ENCODE measurements at regions not wholly inside any gene's neighbourhood (a gene's known extent, or its start where the extent isn't known, plus 50 kb on each side); places are given as distances from the start of the nearest gene placed in this dataset.

DNA sequence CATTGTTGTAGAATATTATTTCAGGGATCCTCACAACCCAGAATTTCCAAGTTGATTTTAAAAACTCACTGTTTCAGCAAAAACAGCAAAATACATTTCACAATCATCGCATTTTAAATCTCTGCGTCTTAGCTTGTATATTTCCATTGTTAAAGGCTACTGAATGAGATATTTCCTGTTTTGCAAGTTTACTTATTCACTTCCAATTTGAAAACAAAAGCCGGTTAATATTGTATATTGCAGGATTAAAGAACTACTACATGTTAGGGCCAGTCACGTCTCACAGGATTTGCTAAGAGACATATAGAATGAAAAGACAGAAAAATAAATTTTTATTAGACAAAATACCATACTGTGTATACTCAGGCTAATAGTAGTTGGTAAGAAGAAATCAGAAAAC, 395.9 kb upstream of the CDH9 start:
- DNase-seq, result no peak
- ChIA-PET POLR2A (no interaction called here), CTCF (no interaction called here)
- no peaks in the 10 kb centered on the region for H3K27me3 Mint-ChIP-seq
- no peaks in the 10 kb centered on the region for H3K4me1 Mint-ChIP-seq
- no peak for ATAC-seq
- intact Hi-C loops (cut with DNase I, micrococcal nuclease), result no loop called here
- no peak overlapping the region for H3K4me3 Mint-ChIP-seq
- no peaks in the 10 kb centered on the region for H3K36me3 Mint-ChIP-seq (ENCODE audit: low read depth)
- H3K9me3 Mint-ChIP-seq (ENCODE audit: low read depth), result peaks cover 25% of the 10 kb centered on the region
- H3K27ac Mint-ChIP-seq, result no peak overlapping the region

- Mint-ChIP-seq H3K4me3 (no peak overlapping the region), H3K9me3 (ENCODE audit: low read depth) (peaks cover 5% of the 10 kb centered on the region), H3K36me3 (ENCODE audit: low read depth) (no peaks in the 10 kb centered on the region), H3K27ac (no peak overlapping the region), H3K27me3 (no peaks in the 10 kb centered on the region), H3K4me1 (no peaks in the 10 kb centered on the region)
- intact Hi-C loops (cut with DNase I, micrococcal nuclease), result no loop called here
- no peak for DNase-seq
- CTCF ChIA-PET, result no interaction called here
- no peak for ATAC-seq
- POLR2A ChIA-PET, result no interaction called here
Measured at GRCh38 chr5:27414099-27414498, 375.7 kb upstream of the CDH9 start.

DNA sequence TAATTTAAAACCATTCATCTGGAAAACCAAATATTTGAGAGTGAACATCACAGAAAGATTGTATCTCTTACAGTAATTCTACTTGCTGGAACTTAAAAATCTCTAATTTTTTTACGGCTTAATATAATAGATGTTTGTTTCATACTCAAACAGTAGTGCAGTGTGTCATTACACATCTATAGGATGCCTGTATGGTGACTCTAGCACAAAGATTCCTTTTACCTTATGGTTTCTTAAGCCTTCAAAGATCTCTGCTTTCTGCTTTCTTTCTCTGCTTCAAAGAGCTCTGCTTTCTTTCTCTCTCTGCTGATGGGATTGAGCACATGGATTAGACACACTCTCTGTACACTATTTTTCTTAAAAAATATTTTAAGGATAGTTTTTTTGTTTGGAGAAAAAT, 374.0 kb upstream of the CDH9 start:
- no peaks in the 10 kb centered on the region for H3K4me1 Mint-ChIP-seq
- ATAC-seq (no peak), DNase-seq (no peak)
- intact Hi-C loops (cut with DNase I, micrococcal nuclease), result no loop called here
- H3K36me3 Mint-ChIP-seq (ENCODE audit: low read depth), result no peaks in the 10 kb centered on the region
- H3K27ac Mint-ChIP-seq, result no peak overlapping the region
- H3K9me3 Mint-ChIP-seq (ENCODE audit: low read depth), result peaks cover 5% of the 10 kb centered on the region
- CTCF ChIA-PET, result no interaction called here
- POLR2A ChIA-PET, result no interaction called here
- no peaks in the 10 kb centered on the region for H3K27me3 Mint-ChIP-seq
- no peak overlapping the region for H3K4me3 Mint-ChIP-seq

GRCh38 chr5:27406020-27406419, 367.6 kb upstream of the CDH9 start:
- intact Hi-C loops (cut with DNase I, micrococcal nuclease), result no loop called here
- DNase-seq, result no peak
- POLR2A ChIA-PET, result no interaction called here
- no peaks in the 10 kb centered on the region for H3K27me3 Mint-ChIP-seq
- CTCF ChIA-PET, result no interaction called here
- peaks cover 8% of the 10 kb centered on the region for H3K9me3 Mint-ChIP-seq (ENCODE audit: low read depth)
- H3K36me3 Mint-ChIP-seq (ENCODE audit: low read depth), result no peaks in the 10 kb centered on the region
- ATAC-seq, result no peak
- no peak overlapping the region for H3K27ac Mint-ChIP-seq
- H3K4me1 Mint-ChIP-seq, result no peaks in the 10 kb centered on the region
- H3K4me3 Mint-ChIP-seq, result no peak overlapping the region

DNA sequence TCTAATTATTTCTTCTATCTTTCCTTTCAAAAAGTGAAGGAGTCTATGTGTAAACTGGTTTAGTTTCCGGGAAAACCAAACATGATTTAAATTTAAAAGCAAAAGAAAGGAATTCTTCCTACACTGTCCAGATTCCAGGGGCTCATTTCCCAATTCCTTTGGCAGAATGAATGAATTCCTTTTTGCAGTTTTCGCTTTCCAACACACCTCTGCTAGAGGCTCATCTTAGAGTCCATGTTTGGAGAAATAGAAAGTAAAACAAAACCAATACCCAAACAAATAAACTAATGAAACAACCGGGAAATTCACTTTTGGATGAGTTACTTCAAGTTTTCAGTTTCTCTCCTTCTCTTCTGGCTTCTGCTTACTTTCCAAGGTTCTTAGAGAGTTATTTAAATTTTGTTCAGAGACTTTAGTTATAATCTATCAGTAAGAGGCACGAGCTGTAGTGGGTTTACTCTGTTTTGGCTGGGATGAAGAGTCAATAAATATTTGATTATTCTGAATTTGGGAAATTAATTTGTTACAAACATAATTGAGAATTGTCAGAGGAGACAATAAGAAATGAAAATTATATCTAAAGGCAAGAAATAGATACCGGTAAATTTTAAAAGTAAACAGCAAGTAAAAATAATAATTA, 365.0 kb upstream of the CDH9 start:
- Mint-ChIP-seq H3K4me1 (no peaks in the 10 kb centered on the region), H3K27me3 (no peaks in the 10 kb centered on the region), H3K27ac (no peak overlapping the region), H3K36me3 (ENCODE audit: low read depth) (no peaks in the 10 kb centered on the region), H3K4me3 (no peak overlapping the region), H3K9me3 (ENCODE audit: low read depth) (peaks cover 8% of the 10 kb centered on the region)
- ChIA-PET POLR2A (no interaction called here), CTCF (no interaction called here)
- intact Hi-C loops (cut with DNase I, micrococcal nuclease), result no loop called here
- ATAC-seq, result no peak
- DNase-seq, result no peak

DNA sequence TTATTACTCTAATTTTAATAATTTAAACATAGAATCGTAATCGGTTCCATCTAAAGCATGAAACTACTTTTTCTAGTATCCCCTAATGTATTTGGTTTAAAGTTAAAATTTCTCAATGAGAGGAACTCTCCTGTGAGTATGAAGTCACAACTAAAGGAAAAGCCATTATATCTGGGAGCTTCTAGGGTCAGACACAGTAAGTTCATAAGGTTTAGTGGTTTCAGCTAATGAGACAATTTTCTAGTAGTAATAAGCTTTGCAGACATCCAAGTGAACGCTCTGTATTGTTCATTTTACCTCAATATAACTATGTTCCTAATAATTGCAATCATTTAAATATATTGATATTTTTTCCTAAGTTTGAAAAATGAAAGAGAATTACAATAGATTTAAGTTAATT, 364.4 kb upstream of the CDH9 start:
- intact Hi-C loops (cut with DNase I, micrococcal nuclease), result no loop called here
- no peaks in the 10 kb centered on the region for H3K36me3 Mint-ChIP-seq (ENCODE audit: low read depth)
- H3K27me3 Mint-ChIP-seq, result no peaks in the 10 kb centered on the region
- H3K9me3 Mint-ChIP-seq (ENCODE audit: low read depth), result peaks cover 8% of the 10 kb centered on the region
- H3K27ac Mint-ChIP-seq, result no peak overlapping the region
- ATAC-seq (no peak), DNase-seq (no peak)
- H3K4me1 Mint-ChIP-seq, result no peaks in the 10 kb centered on the region
- no peak overlapping the region for H3K4me3 Mint-ChIP-seq
- ChIA-PET CTCF (no interaction called here), POLR2A (no interaction called here)

DNA sequence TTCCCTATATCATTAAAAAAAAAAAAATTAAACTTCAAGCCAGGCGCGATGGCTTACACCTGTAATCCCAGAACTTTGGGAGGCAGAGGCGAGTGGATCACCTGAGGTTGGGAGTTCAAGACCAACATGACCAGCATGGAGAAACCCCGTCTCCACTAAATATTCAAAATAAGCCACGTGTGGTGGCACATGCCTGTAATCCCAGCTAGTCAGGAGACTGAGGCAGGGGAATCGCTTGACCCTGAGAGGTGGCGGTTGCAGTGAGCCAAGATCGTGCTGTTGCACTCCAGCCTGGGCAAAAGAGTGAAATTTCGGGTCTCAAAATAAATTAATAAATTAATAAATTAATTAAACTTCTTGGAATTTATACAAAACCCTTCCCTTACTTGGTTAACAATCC, 358.6 kb upstream of the CDH9 start:
- intact Hi-C loops (cut with DNase I, micrococcal nuclease), result no loop called here
- Mint-ChIP-seq H3K4me1 (no peaks in the 10 kb centered on the region), H3K9me3 (ENCODE audit: low read depth) (peaks cover 2% of the 10 kb centered on the region), H3K36me3 (ENCODE audit: low read depth) (no peaks in the 10 kb centered on the region), H3K4me3 (no peak overlapping the region), H3K27ac (no peak overlapping the region), H3K27me3 (no peaks in the 10 kb centered on the region)
- ATAC-seq, result no peak
- no peak for DNase-seq
- ChIA-PET POLR2A (no interaction called here), CTCF (no interaction called here)

DNA sequence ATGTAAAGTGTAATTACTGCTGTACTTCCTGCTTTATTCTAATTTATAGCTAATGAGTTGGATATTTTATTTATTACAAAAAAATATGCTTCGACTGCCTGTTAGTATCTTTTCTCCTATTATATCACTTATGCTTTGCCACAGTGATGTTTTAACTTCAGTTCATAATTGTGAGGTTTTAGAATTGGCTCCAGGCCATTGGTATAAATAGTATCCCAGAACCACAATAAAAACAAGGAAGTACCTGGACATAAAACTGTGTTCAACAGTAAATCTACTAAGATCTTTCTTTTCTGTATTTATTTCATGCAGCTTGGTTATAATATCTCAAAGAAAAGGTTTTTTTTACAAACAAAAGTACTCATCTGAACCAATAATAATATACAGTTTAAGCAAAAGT, 354.3 kb upstream of the CDH9 start:
- intact Hi-C loops (cut with DNase I, micrococcal nuclease), result no loop called here
- no peak for DNase-seq
- POLR2A ChIA-PET, result no interaction called here
- Mint-ChIP-seq H3K27ac (no peak overlapping the region), H3K27me3 (no peaks in the 10 kb centered on the region), H3K9me3 (ENCODE audit: low read depth) (peaks cover 9% of the 10 kb centered on the region), H3K4me1 (no peaks in the 10 kb centered on the region), H3K36me3 (ENCODE audit: low read depth) (no peaks in the 10 kb centered on the region), H3K4me3 (no peak overlapping the region)
- CTCF ChIA-PET, result no interaction called here
- no peak for ATAC-seq

- intact Hi-C loops (cut with DNase I, micrococcal nuclease), result no loop called here
- Mint-ChIP-seq H3K4me1 (no peaks in the 10 kb centered on the region), H3K4me3 (no peak overlapping the region), H3K9me3 (ENCODE audit: low read depth) (peaks cover 10% of the 10 kb centered on the region), H3K27me3 (no peaks in the 10 kb centered on the region), H3K36me3 (ENCODE audit: low read depth) (no peaks in the 10 kb centered on the region), H3K27ac (no peak overlapping the region)
- ChIA-PET POLR2A (no interaction called here), CTCF (no interaction called here)
- ATAC-seq (no peak), DNase-seq (no peak)
Measured at GRCh38 chr5:27389696-27390095, 351.3 kb upstream of the CDH9 start.

GRCh38 chr5:27388755-27389154, 350.4 kb upstream of the CDH9 start:
- no peak overlapping the region for H3K27ac Mint-ChIP-seq
- DNase-seq, result no peak
- POLR2A ChIA-PET, result no interaction called here
- ATAC-seq, result no peak
- no peaks in the 10 kb centered on the region for H3K4me1 Mint-ChIP-seq
- peaks cover 10% of the 10 kb centered on the region for H3K9me3 Mint-ChIP-seq (ENCODE audit: low read depth)
- no peaks in the 10 kb centered on the region for H3K36me3 Mint-ChIP-seq (ENCODE audit: low read depth)
- H3K27me3 Mint-ChIP-seq, result no peaks in the 10 kb centered on the region
- intact Hi-C loops (cut with DNase I, micrococcal nuclease), result no loop called here
- no peak overlapping the region for H3K4me3 Mint-ChIP-seq
- CTCF ChIA-PET, result no interaction called here

DNA sequence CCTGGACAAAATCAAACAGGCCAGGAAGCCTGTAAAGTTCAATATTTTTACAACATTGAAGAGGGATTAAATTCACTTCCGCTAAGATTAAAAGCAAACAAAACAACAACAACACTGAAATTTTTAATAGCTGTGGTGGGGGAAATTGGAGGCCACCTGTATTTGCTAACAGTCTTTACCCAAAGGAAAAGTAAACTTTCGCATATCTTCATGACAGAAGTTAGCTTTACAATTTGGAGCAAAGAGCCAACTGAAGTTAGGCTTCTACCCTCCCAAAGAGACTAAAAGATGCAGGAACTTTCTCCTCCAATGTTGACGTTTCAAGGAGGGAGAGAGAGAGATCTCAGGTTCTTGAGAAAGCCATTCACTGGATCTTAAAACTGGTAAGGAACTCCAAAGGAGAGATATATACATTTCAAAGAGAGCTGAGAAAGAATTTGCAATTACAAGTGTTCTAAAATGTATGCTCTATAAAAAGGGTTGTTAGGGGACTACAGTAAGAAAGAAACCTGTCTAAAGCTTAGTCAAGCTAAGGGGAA, 349.2 kb upstream of the CDH9 start:
- ATAC-seq (no peak), DNase-seq (no peak)
- Mint-ChIP-seq H3K4me3 (no peak overlapping the region), H3K27ac (no peak overlapping the region), H3K9me3 (ENCODE audit: low read depth) (peaks cover 10% of the 10 kb centered on the region), H3K36me3 (ENCODE audit: low read depth) (no peaks in the 10 kb centered on the region), H3K4me1 (no peaks in the 10 kb centered on the region), H3K27me3 (no peaks in the 10 kb centered on the region)
- ChIA-PET POLR2A (no interaction called here), CTCF (no interaction called here)
- intact Hi-C loops (cut with DNase I, micrococcal nuclease), result no loop called here

GRCh38 chr5:27381686-27382085, 343.3 kb upstream of the CDH9 start:
- H3K4me1 Mint-ChIP-seq, result no peaks in the 10 kb centered on the region
- ATAC-seq, result no peak
- H3K36me3 Mint-ChIP-seq (ENCODE audit: low read depth), result no peaks in the 10 kb centered on the region
- no peaks in the 10 kb centered on the region for H3K27me3 Mint-ChIP-seq
- peaks cover 9% of the 10 kb centered on the region for H3K9me3 Mint-ChIP-seq (ENCODE audit: low read depth)
- ChIA-PET POLR2A (no interaction called here), CTCF (no interaction called here)
- no peak overlapping the region for H3K27ac Mint-ChIP-seq
- H3K4me3 Mint-ChIP-seq, result no peak overlapping the region
- no peak for DNase-seq
- intact Hi-C loops (cut with DNase I, micrococcal nuclease), result no loop called here

DNA sequence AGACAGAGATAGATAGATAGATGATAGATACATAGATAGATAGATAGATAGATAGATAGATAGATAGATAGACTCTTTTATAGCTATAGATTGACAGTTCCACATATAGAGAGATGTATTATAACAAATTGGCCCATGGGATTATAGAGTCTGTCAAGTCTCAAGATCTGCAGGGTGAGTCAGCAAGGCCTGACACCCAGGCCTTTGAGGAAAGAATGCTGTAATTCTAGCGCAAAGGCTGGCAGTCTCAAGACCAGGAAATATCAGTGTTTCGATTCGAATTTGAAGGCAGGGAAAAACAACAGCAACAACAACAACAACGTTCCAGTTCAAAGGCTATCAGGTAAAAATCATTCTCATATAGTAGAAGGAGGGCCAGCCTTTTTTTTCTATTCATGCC, 339.2 kb upstream of the CDH9 start:
- CTCF ChIA-PET, result no interaction called here
- H3K27ac Mint-ChIP-seq, result no peak overlapping the region

More for the DNA sequence above, 339.2 kb upstream of the CDH9 start:
- Mint-ChIP-seq H3K27me3 (no peaks in the 10 kb centered on the region), H3K4me3 (no peak overlapping the region), H3K9me3 (ENCODE audit: low read depth) (peaks cover 7% of the 10 kb centered on the region), H3K36me3 (ENCODE audit: low read depth) (no peaks in the 10 kb centered on the region), H3K4me1 (no peaks in the 10 kb centered on the region)
- DNase-seq, result no peak
- no peak for ATAC-seq
- POLR2A ChIA-PET, result no interaction called here
- intact Hi-C loops (cut with DNase I, micrococcal nuclease), result no loop called here

Data from activated CD4-positive, alpha-beta T cell treated with anti-CD3 and anti-CD28 coated beads for 36 hours (primary cell).